ENCODE measurements at regions not wholly inside any gene's neighbourhood (a gene's known extent, or its start where the extent isn't known, plus 50 kb on each side); places are given as distances from the start of the nearest gene placed in this dataset.

DNA sequence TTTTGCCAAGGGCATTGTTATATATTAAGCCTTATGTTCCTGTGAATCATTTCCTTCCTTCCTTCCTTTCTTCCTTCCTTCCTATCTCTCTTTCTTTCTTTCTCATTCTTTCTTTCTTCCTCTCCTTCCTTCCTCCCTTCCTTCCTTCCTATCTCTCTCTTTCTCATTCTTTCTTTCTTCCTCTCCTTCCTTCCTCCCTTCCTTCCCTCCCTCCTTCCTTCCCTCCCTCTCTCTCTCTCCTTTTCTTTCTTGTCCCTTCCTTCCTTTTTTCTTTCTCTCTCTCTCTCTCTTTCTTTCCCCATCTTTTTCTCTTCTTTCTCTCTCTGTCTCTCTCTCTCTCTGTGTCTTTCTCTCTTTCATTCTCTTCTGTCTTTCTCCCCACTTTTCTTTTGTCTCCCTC, 226.6 kb downstream of the ETNK1 start:
- H3K4me2 ChIP-seq (ENCODE audit: low read depth, low read length, poor library complexity, severe bottlenecking), result no peak overlapping the region
- H3K36me3 ChIP-seq (ENCODE audit: low read length), result no peaks in the 10 kb centered on the region
- no peak overlapping the region for H3K27ac ChIP-seq (ENCODE audit: low read depth, low read length)

DNA sequence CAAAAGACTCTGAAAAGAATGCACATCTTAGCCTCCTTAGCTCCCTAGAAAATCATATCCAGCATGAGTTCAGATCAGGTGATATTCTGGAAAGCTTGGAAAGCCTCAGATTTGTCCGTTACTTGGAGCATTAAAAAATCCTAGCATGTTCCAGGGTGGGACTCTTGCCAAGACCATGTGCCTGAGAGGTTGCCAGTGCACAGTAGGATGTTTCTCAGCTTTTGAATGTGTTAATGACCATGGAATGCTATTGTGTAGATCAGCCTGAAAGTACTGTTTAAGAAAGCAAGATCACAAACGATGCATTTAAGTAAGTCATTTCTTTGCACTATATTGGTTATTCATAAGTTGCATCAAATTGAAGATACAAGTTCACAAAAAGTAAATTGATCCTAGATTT, 230.5 kb downstream of the ETNK1 start:
- Histone ChIP-seq H3K79me2 (ENCODE audit: insufficient read depth, low read length) (no peaks in the 10 kb centered on the region), H3K4me3 (ENCODE audit: insufficient read depth, low read length, poor library complexity, severe bottlenecking) (no peak overlapping the region), H3K27ac (ENCODE audit: low read depth, low read length) (no peak overlapping the region), H3K9me2 (replicated peaks; ENCODE audit: insufficient read depth, low read length) (no peaks in the 10 kb centered on the region), H4K20me1 (ENCODE audit: low read depth, low read length) (no peaks in the 10 kb centered on the region), H2AFZ (ENCODE audit: low read depth, low read length, severe bottlenecking) (no peak overlapping the region), H3K9ac (ENCODE audit: low read length) (no peak overlapping the region), H3K27me3 (ENCODE audit: low read length) (no peaks in the 10 kb centered on the region), H3K36me3 (ENCODE audit: low read length) (no peaks in the 10 kb centered on the region), H3F3A (ENCODE audit: insufficient read depth) (no peaks in the 10 kb centered on the region), H3K4me2 (ENCODE audit: low read depth, low read length, poor library complexity, severe bottlenecking) (no peak overlapping the region), H3K9me3 (ENCODE audit: insufficient read depth, low read length) (no peaks in the 10 kb centered on the region)
- TF ChIP-seq, protein P1, sequence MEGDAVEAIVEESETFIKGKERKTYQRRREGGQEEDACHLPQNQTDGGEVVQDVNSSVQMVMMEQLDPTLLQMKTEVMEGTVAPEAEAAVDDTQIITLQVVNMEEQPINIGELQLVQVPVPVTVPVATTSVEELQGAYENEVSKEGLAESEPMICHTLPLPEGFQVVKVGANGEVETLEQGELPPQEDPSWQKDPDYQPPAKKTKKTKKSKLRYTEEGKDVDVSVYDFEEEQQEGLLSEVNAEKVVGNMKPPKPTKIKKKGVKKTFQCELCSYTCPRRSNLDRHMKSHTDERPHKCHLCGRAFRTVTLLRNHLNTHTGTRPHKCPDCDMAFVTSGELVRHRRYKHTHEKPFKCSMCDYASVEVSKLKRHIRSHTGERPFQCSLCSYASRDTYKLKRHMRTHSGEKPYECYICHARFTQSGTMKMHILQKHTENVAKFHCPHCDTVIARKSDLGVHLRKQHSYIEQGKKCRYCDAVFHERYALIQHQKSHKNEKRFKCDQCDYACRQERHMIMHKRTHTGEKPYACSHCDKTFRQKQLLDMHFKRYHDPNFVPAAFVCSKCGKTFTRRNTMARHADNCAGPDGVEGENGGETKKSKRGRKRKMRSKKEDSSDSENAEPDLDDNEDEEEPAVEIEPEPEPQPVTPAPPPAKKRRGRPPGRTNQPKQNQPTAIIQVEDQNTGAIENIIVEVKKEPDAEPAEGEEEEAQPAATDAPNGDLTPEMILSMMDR (IDR thresholded peaks at IDR 0.05; ENCODE audit: insufficient read depth, low read length, poor library complexity, severe bottlenecking), result no peak
- TF ChIP-seq EZH2phosphoT487 (conservative IDR thresholded peaks at IDR 0.05; ENCODE audit: low read length), result no peak

More for the DNA sequence above, 226.6 kb downstream of the ETNK1 start:
- no peak overlapping the region for H3K4me3 ChIP-seq (ENCODE audit: insufficient read depth, low read length, poor library complexity, severe bottlenecking)
- H2AFZ ChIP-seq (ENCODE audit: low read depth, low read length, severe bottlenecking), result no peak overlapping the region
- no peaks in the 10 kb centered on the region for H4K20me1 ChIP-seq (ENCODE audit: low read depth, low read length)
- TF ChIP-seq, protein P1 (IDR thresholded peaks at IDR 0.05; ENCODE audit: insufficient read depth, low read length, poor library complexity, severe bottlenecking), result no peak
- TF ChIP-seq EZH2phosphoT487 (conservative IDR thresholded peaks at IDR 0.05; ENCODE audit: low read length), result no peak
- no peaks in the 10 kb centered on the region for H3K79me2 ChIP-seq (ENCODE audit: insufficient read depth, low read length)
- no peaks in the 10 kb centered on the region for H3K9me3 ChIP-seq (ENCODE audit: insufficient read depth, low read length)
- H3F3A ChIP-seq (ENCODE audit: insufficient read depth), result no peaks in the 10 kb centered on the region
- no peaks in the 10 kb centered on the region for H3K27me3 ChIP-seq (ENCODE audit: low read length)
- H3K9me2 ChIP-seq (replicated peaks; ENCODE audit: insufficient read depth, low read length), result no peaks in the 10 kb centered on the region
- H3K9ac ChIP-seq (ENCODE audit: low read length), result no peak overlapping the region

DNA sequence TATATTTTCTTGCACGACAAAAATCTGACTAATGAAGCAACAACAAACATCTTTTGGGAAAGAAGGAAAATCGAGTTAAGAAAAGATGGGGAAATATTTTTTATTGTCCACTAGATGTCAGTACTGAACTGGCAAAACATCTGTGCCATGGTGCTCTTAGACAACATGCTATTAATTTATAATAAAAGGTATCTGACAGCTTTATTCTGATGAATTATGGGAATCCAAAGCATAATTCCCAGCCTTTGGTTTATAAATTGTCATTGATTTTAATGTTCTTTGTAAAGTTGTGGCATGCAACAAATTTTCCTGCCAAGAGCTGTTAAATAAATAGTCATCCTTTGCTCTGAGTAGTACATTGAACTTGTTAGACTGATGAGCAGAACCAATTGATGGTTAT, 231.2 kb downstream of the ETNK1 start:
- Histone ChIP-seq H3K27ac (ENCODE audit: low read depth, low read length) (no peak overlapping the region), H3K36me3 (ENCODE audit: low read length) (no peaks in the 10 kb centered on the region), H3F3A (ENCODE audit: insufficient read depth) (no peaks in the 10 kb centered on the region), H3K4me2 (ENCODE audit: low read depth, low read length, poor library complexity, severe bottlenecking) (no peak overlapping the region), H3K27me3 (ENCODE audit: low read length) (no peaks in the 10 kb centered on the region), H2AFZ (ENCODE audit: low read depth, low read length, severe bottlenecking) (no peak overlapping the region), H3K9me2 (replicated peaks; ENCODE audit: insufficient read depth, low read length) (no peaks in the 10 kb centered on the region), H4K20me1 (ENCODE audit: low read depth, low read length) (no peaks in the 10 kb centered on the region), H3K9me3 (ENCODE audit: insufficient read depth, low read length) (no peaks in the 10 kb centered on the region), H3K9ac (ENCODE audit: low read length) (no peak overlapping the region), H3K4me3 (ENCODE audit: insufficient read depth, low read length, poor library complexity, severe bottlenecking) (no peak overlapping the region), H3K79me2 (ENCODE audit: insufficient read depth, low read length) (no peaks in the 10 kb centered on the region)
- TF ChIP-seq, protein P1 (IDR thresholded peaks at IDR 0.05; ENCODE audit: insufficient read depth, low read length, poor library complexity, severe bottlenecking), result peak; percentile 44
- TF ChIP-seq EZH2phosphoT487 (conservative IDR thresholded peaks at IDR 0.05; ENCODE audit: low read length), result no peak
